Keratinocyte (primary cell): ENCODE measurements at regions not wholly inside any gene's neighbourhood (a gene's known extent, or its start where the extent isn't known, plus 50 kb on each side); places are given as distances from the start of the nearest gene placed in this dataset.

Source experiments
- DNase-seq: peaks from one replicate; pipeline ENCODE4 v3.0.0-alpha.2; 2011; ENCODE audit warnings: low read depth, missing footprints, low spot score
- FAIRE-seq: peaks from 2 replicates; lab custom pipeline; 2011; peaks lifted over from hg19 to GRCh38; lab: Jason Lieb, UNC
- H2AFZ ChIP-seq: 2 replicates; pipeline ENCODE4 v1.6.0; 2012; ENCODE audit warnings: low read length, control low read depth, inconsistent platforms; ENCODE audit not compliant: control insufficient read depth
- H3K27ac ChIP-seq: 2 replicates; pipeline ENCODE4 v1.5.1; 2011; ENCODE audit warnings: low read length; ENCODE audit not compliant: control insufficient read depth, insufficient read depth
- H3K27me3 ChIP-seq: 3 replicates; pipeline ENCODE4 v1.6.0; 2011; ENCODE audit warnings: low read length; ENCODE audit not compliant: control insufficient read depth, insufficient read depth; ENCODE audit errors: extremely low read depth
- H3K36me3 ChIP-seq, 2 experiments: 2 replicates in 1 of 2; 3 replicates in 1 of 2; pipeline ENCODE4 v1.5.1; 2011; ENCODE audit warnings: low read length in 2 of 2, mild to moderate bottlenecking in 1 of 2; ENCODE audit not compliant: control insufficient read depth in 2 of 2, insufficient read depth in 2 of 2; ENCODE audit errors: extremely low read depth in 1 of 2
- H3K4me1 ChIP-seq: 3 replicates; pipeline ENCODE4 v1.5.1; 2011; ENCODE audit warnings: low read length; ENCODE audit not compliant: control insufficient read depth, insufficient read depth; ENCODE audit errors: extremely low read depth
- H3K4me2 ChIP-seq: 3 replicates; pipeline ENCODE4 v1.6.0; 2011; ENCODE audit warnings: low read depth, low read length; ENCODE audit not compliant: control insufficient read depth, insufficient read depth; ENCODE audit errors: extremely low read depth
- H3K4me3 ChIP-seq, 3 experiments: fragments of 200-600 bp in 1 of 3; sonication (generic) in 1 of 3; 2 replicates in 2 of 3; 3 replicates in 1 of 3; pipeline ENCODE4 v1.5.1; 2011 to 2016; ENCODE audit warnings: low read length in 3 of 3, mild to moderate bottlenecking in 3 of 3, control low read depth in 2 of 3, inconsistent platforms in 1 of 3, low read depth in 1 of 3, mixed read lengths in 1 of 3, mixed run types in 1 of 3, moderate library complexity in 1 of 3; ENCODE audit not compliant: control insufficient read depth in 2 of 3, insufficient read depth in 2 of 3; ENCODE audit errors: extremely low read depth in 1 of 3
- H3K79me2 ChIP-seq: 2 replicates; pipeline ENCODE4 v1.6.0; 2012; ENCODE audit warnings: low read length; ENCODE audit not compliant: control insufficient read depth, insufficient read depth
- H3K9ac ChIP-seq: 3 replicates; pipeline ENCODE4 v1.6.0; 2011; ENCODE audit warnings: low read length; ENCODE audit not compliant: control insufficient read depth, insufficient read depth; ENCODE audit errors: extremely low read depth
- H3K9me1 ChIP-seq: 3 replicates; pipeline ENCODE4 v1.6.0; 2011; ENCODE audit warnings: low read length; ENCODE audit not compliant: control insufficient read depth, insufficient read depth; ENCODE audit errors: extremely low read depth
- H3K9me3 ChIP-seq: 2 replicates; pipeline ENCODE4 v1.5.1; 2012; ENCODE audit warnings: low read depth, low read length; ENCODE audit not compliant: control insufficient read depth
- H4K20me1 ChIP-seq: 3 replicates; pipeline ENCODE4 v1.6.0; 2011; ENCODE audit warnings: low read length; ENCODE audit not compliant: control insufficient read depth, insufficient read depth; ENCODE audit errors: extremely low read depth
- CTCF ChIP-seq, 3 experiments: IDR thresholded peaks in 1 of 3; conservative IDR thresholded peaks in 1 of 3; optimal IDR thresholded peaks in 1 of 3; 2 replicates in 2 of 3; 3 replicates in 1 of 3; pipeline versions ENCODE3 to v1.5.1; 2011; ENCODE audit warnings: low read length in 3 of 3, mild to moderate bottlenecking in 3 of 3, moderate library complexity in 2 of 3, control low read depth in 1 of 3, inconsistent platforms in 1 of 3; ENCODE audit not compliant: insufficient read depth in 2 of 3; ENCODE audit errors: extremely low read depth in 1 of 3
- EZH2 ChIP-seq: IDR thresholded peaks from one replicate; pipeline ENCODE4 v1.6.1; 2012; ENCODE audit warnings: inconsistent platforms, mild to moderate bottlenecking, low read length, moderate library complexity
- dilution Hi-C: fragments of 300-500 bp; cut with MboI; formaldehyde crosslinking; loops from one replicate; pipeline ENCODE4 v1.7.0; 2020; ENCODE audit warnings: low sequenced_read_pairs; ENCODE audit not compliant: extremely low pct_ligation_motif_present

GRCh38 chr6:167226383-167226685 is 64.8 kb upstream of the UNC93A start:
- dilution Hi-C loops: no loop called here
- H2AFZ ChIP-seq: no peak overlapping the region
- H3K9ac ChIP-seq: no peak overlapping the region
- H3K79me2 ChIP-seq: no peaks in the 10 kb centered on the region
- no peaks in the 10 kb centered on the region for H3K36me3 ChIP-seq
- FAIRE-seq (no peak), DNase-seq (no peak)
- no peaks in the 10 kb centered on the region for H4K20me1 ChIP-seq
- H3K4me1 ChIP-seq: no peaks in the 10 kb centered on the region
- H3K4me2 ChIP-seq: no peak overlapping the region
- TF ChIP-seq EZH2 (no peak), CTCF (optimal IDR thresholded peaks at IDR 0.05 in 1 of 3, IDR thresholded peaks at IDR 0.05 in 1 of 3, conservative IDR thresholded peaks at IDR 0.05 in 1 of 3; ENCODE audit: extremely low read depth in 1 of 3, insufficient read depth in 2 of 3, low read length in 3 of 3) (no peak)
- H3K9me3 ChIP-seq: no peaks in the 10 kb centered on the region
- no peak overlapping the region for H3K4me3 ChIP-seq
- no peaks in the 10 kb centered on the region for H3K27me3 ChIP-seq
- no peak overlapping the region for H3K27ac ChIP-seq
- H3K9me1 ChIP-seq: no peaks in the 10 kb centered on the region

GRCh38 chr6:167226791-167227190 is 64.3 kb upstream of the UNC93A start:
- no peak for FAIRE-seq
- TF ChIP-seq EZH2 (no peak), CTCF (optimal IDR thresholded peaks at IDR 0.05 in 1 of 3, IDR thresholded peaks at IDR 0.05 in 1 of 3, conservative IDR thresholded peaks at IDR 0.05 in 1 of 3; ENCODE audit: extremely low read depth in 1 of 3, insufficient read depth in 2 of 3, low read length in 3 of 3) (no peak)
- H2AFZ ChIP-seq: no peak overlapping the region
- dilution Hi-C loops: no loop called here
- no peaks in the 10 kb centered on the region for H4K20me1 ChIP-seq
- H3K4me1 ChIP-seq: no peaks in the 10 kb centered on the region
- H3K27ac ChIP-seq: no peak overlapping the region
- no peaks in the 10 kb centered on the region for H3K36me3 ChIP-seq
- no peak overlapping the region for H3K4me2 ChIP-seq
- H3K27me3 ChIP-seq: no peaks in the 10 kb centered on the region
- DNase-seq: no peak
- no peaks in the 10 kb centered on the region for H3K9me1 ChIP-seq
- H3K79me2 ChIP-seq: no peaks in the 10 kb centered on the region
- H3K9ac ChIP-seq: no peak overlapping the region
- no peaks in the 10 kb centered on the region for H3K9me3 ChIP-seq
- no peak overlapping the region for H3K4me3 ChIP-seq
